ENCODE measurements at regions not wholly inside any gene's neighbourhood (a gene's known extent, or its start where the extent isn't known, plus 50 kb on each side); places are given as distances from the start of the nearest gene placed in this dataset.

- TF ChIP-seq ZNF571 (tag by site-specific recombination; IDR thresholded peaks at IDR 0.05) (no peak), ZNF776 (tag by site-specific recombination; IDR thresholded peaks at IDR 0.05; ENCODE audit: borderline replicate concordance) (no peak), ZNF449 (tag by site-specific recombination; IDR thresholded peaks at IDR 0.05) (no peak), ZNF239 (tag by site-specific recombination; IDR thresholded peaks at IDR 0.05) (no peak), YY2 (tag by site-specific recombination; IDR thresholded peaks at IDR 0.05) (no peak)
- no peak overlapping the region for H3K27ac ChIP-seq (ENCODE audit: extremely low read depth, low read depth, low read length)
- H3K9me3 ChIP-seq (ENCODE audit: control insufficient read depth, insufficient read depth, low read depth, low read length) = no peaks in the 10 kb centered on the region; the same call in 1 of the 2 replicates
- H3K4me3 ChIP-seq (ENCODE audit: low read depth, low read length) = no peak overlapping the region
- H3K36me3 ChIP-seq (ENCODE audit: control insufficient read depth in 2 of 2, insufficient read depth in 1 of 2, low read length in 2 of 2) = no peaks in the 10 kb centered on the region
- ChIA-PET CTCF (interaction anchor here (1.7 kb wide), 1 partner anchor 133 kb away, joined by 6 read pairs; no protein-coding TSS in a partner anchor), POLR2A (no interaction called here)
- no peaks in the 10 kb centered on the region for H3K4me1 ChIP-seq (ENCODE audit: control insufficient read depth, insufficient read depth, low read length)
These were observed 198.0 kb upstream of the EGFLAM start for GRCh38 chr5:38060354-38060753.

- Histone ChIP-seq H3K36me3 (ENCODE audit: control insufficient read depth in 2 of 2, insufficient read depth in 1 of 2, low read length in 2 of 2) (no peaks in the 10 kb centered on the region), H3K9me3 (ENCODE audit: control insufficient read depth, insufficient read depth, low read depth, low read length) (no peaks in the 10 kb centered on the region; the same call in 1 of the 2 replicates), H3K4me1 (ENCODE audit: control insufficient read depth, insufficient read depth, low read length) (no peaks in the 10 kb centered on the region), H3K4me3 (ENCODE audit: low read depth, low read length) (no peak overlapping the region), H3K27ac (ENCODE audit: extremely low read depth, low read depth, low read length) (no peak overlapping the region)
- TF ChIP-seq ZNF514 (tag by site-specific recombination; IDR thresholded peaks at IDR 0.05) (no peak), ZNF362 (tag by site-specific recombination; IDR thresholded peaks at IDR 0.05) (no peak), ZNF449 (tag by site-specific recombination; IDR thresholded peaks at IDR 0.05) (no peak), BCL11B (tag by site-specific recombination; IDR thresholded peaks at IDR 0.05; ENCODE audit: low read depth) (no peak), ZSCAN4 (tag by site-specific recombination; IDR thresholded peaks at IDR 0.05) (no peak), ZNF18 (tag by site-specific recombination; IDR thresholded peaks at IDR 0.05) (no peak), ZNF404 (tag by site-specific recombination; IDR thresholded peaks at IDR 0.05) (no peak), ZNF843 (tag by site-specific recombination; IDR thresholded peaks at IDR 0.05) (no peak), ZNF521 (tag by site-specific recombination; IDR thresholded peaks at IDR 0.05) (no peak), GLI2 (tag by site-specific recombination; IDR thresholded peaks at IDR 0.05; ENCODE audit: borderline replicate concordance, low read depth) (no peak), ZNF266 (tag by site-specific recombination; IDR thresholded peaks at IDR 0.05; ENCODE audit: low read depth) (no peak), HOXA7 (CRISPR knock-in tag; IDR thresholded peaks at IDR 0.05; ENCODE audit: borderline replicate concordance) (no peak), ZNF132 (tag by site-specific recombination; IDR thresholded peaks at IDR 0.05; ENCODE audit: borderline replicate concordance) (no peak)
- POLR2A ChIA-PET = no interaction called here
- CTCF ChIA-PET = interaction anchor here (1.7 kb wide), 1 partner anchor 133 kb away, joined by 6 read pairs; no protein-coding TSS in a partner anchor
These were observed 198.5 kb upstream of the EGFLAM start for GRCh38 chr5:38059876-38060275.

Measured in HEK293 (cell line).